Esophagus squamous epithelium (tissue), 5 donors: ENCODE measurements at regions not wholly inside any gene's neighbourhood (a gene's known extent, or its start where the extent isn't known, plus 50 kb on each side); places are given as distances from the start of the nearest gene placed in this dataset.

Source experiments
- DNase-seq: peaks from one replicate; lab custom pipeline; 2025; lab: John Stamatoyannopoulos, UW
- H3K27ac ChIP-seq, 4 donors: fragments of 200-600 bp; sonication (generic); one replicate each; pipeline ENCODE4 v1.5.1; 2016 to 2019; ENCODE audit warnings: mild to moderate bottlenecking in 1 of 4
- H3K27me3 ChIP-seq, 4 donors: fragments of 200-600 bp; sonication (generic); 1 replicate in 3 of 4; 2 replicates in 1 of 4; pipeline versions ENCODE4 v1.5.1 to v1.6.0; 2017 to 2021; ENCODE audit warnings: antibody characterized with exemption in 1 of 4
- H3K36me3 ChIP-seq, 3 donors: fragments of 200-600 bp; sonication (generic); one replicate each; pipeline ENCODE4 v1.5.1; 2016 to 2019
- H3K4me1 ChIP-seq, 3 donors: fragments of 200-600 bp; sonication (generic); one replicate each; pipeline ENCODE4 v1.5.1; 2017 to 2019
- H3K4me3 ChIP-seq, 4 donors: fragments of 200-600 bp; sonication (generic); 1 replicate in 3 of 4; 2 replicates in 1 of 4; pipeline ENCODE4 v1.5.1; 2016 to 2019; ENCODE audit warnings: mild to moderate bottlenecking in 2 of 4, moderate library complexity in 1 of 4
- H3K9me3 ChIP-seq, 3 donors: fragments of 200-600 bp; sonication (generic); one replicate each; pipeline ENCODE4 v1.5.1; 2016 to 2019
- POLR2A ChIP-seq, 4 donors: fragments of 450-650 bp; IDR thresholded peaks; one replicate each; pipeline ENCODE4 v1.6.1; 2017; ENCODE audit warnings: antibody characterized with exemption in 4 of 4, mild to moderate bottlenecking in 4 of 4, moderate library complexity in 3 of 4
- WGBS, 2 donors: methylation state at CpG; one replicate each; pipeline ENCODE4 v1.1.5; 2018; 5-methylcytosine and 5-hydroxymethylcytosine counted together
- intact Hi-C: fragments of 100-400 bp; cut with DNase I; formaldehyde crosslinking; loops from one replicate; pipeline ENCODE4 v1.15.0; 2022
- TF ChIP-seq, protein P1 (sequence below), 6 experiments: fragments of 450-650 bp in 4 of 6; fragments of 200-600 bp in 2 of 6; sonication (generic) in 2 of 6; IDR thresholded peaks; one replicate each; pipeline ENCODE4 v1.5.1; 2016 to 2019; ENCODE audit warnings: antibody characterized with exemption in 6 of 6, mild to moderate bottlenecking in 4 of 6, moderate library complexity in 4 of 6
- donor health status: DM: yes; HTN: yes; CAD: no.

- Histone ChIP-seq H3K27me3 (no peaks in the 10 kb centered on the region), H3K36me3 (no peaks in the 10 kb centered on the region), H3K4me1 (no peaks in the 10 kb centered on the region), H3K4me3 (no peak overlapping the region), H3K9me3 (no peaks in the 10 kb centered on the region), H3K27ac (no peak overlapping the region)
- TF ChIP-seq, protein P1, sequence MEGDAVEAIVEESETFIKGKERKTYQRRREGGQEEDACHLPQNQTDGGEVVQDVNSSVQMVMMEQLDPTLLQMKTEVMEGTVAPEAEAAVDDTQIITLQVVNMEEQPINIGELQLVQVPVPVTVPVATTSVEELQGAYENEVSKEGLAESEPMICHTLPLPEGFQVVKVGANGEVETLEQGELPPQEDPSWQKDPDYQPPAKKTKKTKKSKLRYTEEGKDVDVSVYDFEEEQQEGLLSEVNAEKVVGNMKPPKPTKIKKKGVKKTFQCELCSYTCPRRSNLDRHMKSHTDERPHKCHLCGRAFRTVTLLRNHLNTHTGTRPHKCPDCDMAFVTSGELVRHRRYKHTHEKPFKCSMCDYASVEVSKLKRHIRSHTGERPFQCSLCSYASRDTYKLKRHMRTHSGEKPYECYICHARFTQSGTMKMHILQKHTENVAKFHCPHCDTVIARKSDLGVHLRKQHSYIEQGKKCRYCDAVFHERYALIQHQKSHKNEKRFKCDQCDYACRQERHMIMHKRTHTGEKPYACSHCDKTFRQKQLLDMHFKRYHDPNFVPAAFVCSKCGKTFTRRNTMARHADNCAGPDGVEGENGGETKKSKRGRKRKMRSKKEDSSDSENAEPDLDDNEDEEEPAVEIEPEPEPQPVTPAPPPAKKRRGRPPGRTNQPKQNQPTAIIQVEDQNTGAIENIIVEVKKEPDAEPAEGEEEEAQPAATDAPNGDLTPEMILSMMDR (IDR thresholded peaks at IDR 0.05) = no peak
- no peak for TF ChIP-seq POLR2A (IDR thresholded peaks at IDR 0.05)
- no peak for DNase-seq
- WGBS, 2 donors = 19 to 22% methylated on average over 4 of the region's 4 CpGs
- intact Hi-C loops = no loop called here
These were observed 297.0 kb upstream of the EPHA3 start for GRCh38 chr3:88810455-88810854.

DNA sequence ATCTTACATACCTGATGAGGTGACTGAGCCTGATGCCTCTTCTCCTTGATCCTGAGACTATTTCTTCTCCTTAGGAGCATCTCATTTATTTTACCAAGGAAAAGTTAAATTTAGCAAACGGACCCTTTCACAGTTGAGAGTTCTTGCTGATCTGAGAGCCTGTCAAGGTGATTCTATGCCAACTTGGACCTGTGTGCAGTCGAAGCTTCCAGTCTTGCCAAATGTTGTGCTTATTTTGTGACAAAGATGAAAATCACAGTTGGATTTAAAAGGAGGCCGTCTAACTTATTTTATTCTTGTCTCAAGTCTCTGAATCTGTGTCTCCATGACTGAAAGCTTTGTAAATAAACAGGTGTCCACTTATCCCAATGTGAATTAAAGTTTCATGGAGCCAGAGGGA, 296.3 kb upstream of the EPHA3 start:
- DNase-seq = no peak
- Histone ChIP-seq H3K27ac (no peak overlapping the region), H3K4me3 (no peak overlapping the region), H3K27me3 (no peaks in the 10 kb centered on the region), H3K36me3 (no peaks in the 10 kb centered on the region), H3K9me3 (no peaks in the 10 kb centered on the region), H3K4me1 (no peaks in the 10 kb centered on the region)
- intact Hi-C loops = no loop called here
- WGBS, 2 donors = 26 to 52% methylated on average over 3 of the region's 3 CpGs
- TF ChIP-seq, protein P1 (IDR thresholded peaks at IDR 0.05) = no peak
- TF ChIP-seq POLR2A (IDR thresholded peaks at IDR 0.05) = no peak

GRCh38 chr3:88812576-88812975, 294.8 kb upstream of the EPHA3 start:
- Histone ChIP-seq H3K27me3 (no peaks in the 10 kb centered on the region), H3K9me3 (no peaks in the 10 kb centered on the region), H3K27ac (no peak overlapping the region), H3K4me3 (no peak overlapping the region), H3K36me3 (no peaks in the 10 kb centered on the region), H3K4me1 (no peaks in the 10 kb centered on the region)
- 86 to 88% methylated on average over 5 of the region's 5 CpGs for WGBS, 2 donors
- TF ChIP-seq, protein P1 (IDR thresholded peaks at IDR 0.05) = no peak
- TF ChIP-seq POLR2A (IDR thresholded peaks at IDR 0.05) = no peak
- intact Hi-C loops = no loop called here
- no peak for DNase-seq

DNA sequence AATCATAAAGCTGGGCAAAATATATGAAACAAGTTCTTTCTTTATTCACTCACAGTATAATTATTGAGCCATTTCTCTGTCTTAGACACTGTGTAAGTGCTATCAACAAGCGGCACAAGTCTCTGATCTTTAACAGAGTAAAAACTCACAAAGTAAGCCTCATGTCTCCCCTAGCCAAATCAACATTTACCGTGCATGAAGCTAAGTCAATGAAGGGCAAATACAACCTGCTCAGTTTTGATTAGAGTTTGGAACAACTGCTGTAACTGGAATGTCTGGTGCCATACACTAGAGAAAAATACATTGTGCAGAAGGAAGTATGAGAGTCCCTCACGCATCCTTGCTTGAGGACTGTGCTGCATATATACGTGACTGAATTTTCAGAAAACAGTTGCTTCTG, 291.0 kb upstream of the EPHA3 start:
- no peak overlapping the region for H3K4me3 ChIP-seq
- no peak overlapping the region for H3K27ac ChIP-seq
- no peaks in the 10 kb centered on the region for H3K36me3 ChIP-seq
- H3K4me1 ChIP-seq = no peaks in the 10 kb centered on the region
- 75 to 85% methylated on average over 4 of the region's 4 CpGs for WGBS, 2 donors
- H3K27me3 ChIP-seq = no peaks in the 10 kb centered on the region
- no peak for DNase-seq
- TF ChIP-seq POLR2A (IDR thresholded peaks at IDR 0.05) = no peak
- TF ChIP-seq, protein P1 (IDR thresholded peaks at IDR 0.05) = no peak
- no peaks in the 10 kb centered on the region for H3K9me3 ChIP-seq
- intact Hi-C loops = no loop called here

DNA sequence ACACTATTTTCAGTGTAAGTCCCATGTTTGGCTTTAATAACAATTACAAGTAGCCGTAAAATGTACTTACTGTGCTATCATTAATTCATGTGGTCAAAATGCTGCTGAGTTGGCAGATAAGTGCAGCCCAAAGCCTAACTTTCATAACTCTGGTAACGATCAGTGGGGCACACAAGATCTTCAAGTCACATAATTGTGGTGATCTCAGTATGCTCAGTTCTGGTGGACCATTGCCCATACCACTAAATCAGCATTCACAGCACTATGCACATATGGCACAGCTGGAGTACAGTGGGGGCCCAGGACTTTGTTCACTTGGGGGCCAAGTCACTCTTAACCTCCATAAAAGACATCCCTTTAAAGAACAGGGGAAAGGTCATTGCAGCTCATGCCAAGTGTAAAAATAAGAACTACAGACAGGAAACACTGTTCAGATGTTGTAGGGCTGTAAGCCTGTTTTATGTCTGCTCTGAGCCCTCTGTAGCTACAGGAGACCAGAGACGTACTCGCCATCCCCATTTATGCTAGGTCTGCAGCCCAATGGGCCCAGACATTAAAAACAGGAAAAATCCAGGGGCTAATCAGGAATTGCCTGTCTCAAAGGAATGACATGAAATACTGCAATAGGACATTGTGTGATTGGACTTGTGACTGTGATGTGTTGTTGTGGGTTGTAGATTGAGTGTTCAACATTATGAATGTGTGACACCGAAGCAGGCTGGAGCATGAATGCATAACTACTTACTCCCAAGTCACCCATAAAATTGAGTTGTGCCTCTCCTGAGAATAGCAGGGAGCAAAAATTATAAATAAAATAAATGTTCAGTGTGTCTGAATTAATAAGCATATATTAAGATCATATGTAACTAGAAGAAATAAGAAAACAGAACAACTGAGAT, 282.5 kb upstream of the EPHA3 start:
- 85% methylated on average over 5 of the region's 5 CpGs for WGBS, 2 donors
- TF ChIP-seq POLR2A (IDR thresholded peaks at IDR 0.05) = no peak
- TF ChIP-seq, protein P1 (IDR thresholded peaks at IDR 0.05) = no peak
- DNase-seq = no peak
- intact Hi-C loops = no loop called here
- no peaks in the 10 kb centered on the region for H3K9me3 ChIP-seq
- H3K36me3 ChIP-seq = no peaks in the 10 kb centered on the region
- no peak overlapping the region for H3K4me3 ChIP-seq
- H3K27ac ChIP-seq = no peak overlapping the region
- no peaks in the 10 kb centered on the region for H3K27me3 ChIP-seq
- H3K4me1 ChIP-seq = no peaks in the 10 kb centered on the region
